ENCODE measurements at regions not wholly inside any gene's neighbourhood (a gene's known extent, or its start where the extent isn't known, plus 50 kb on each side); places are given as distances from the start of the nearest gene placed in this dataset.
"Not testable (repeated sequence)": the region's sequence is repeated elsewhere in the genome, so short reads cannot be mapped to it uniquely, and the experiment has no call there.

DNA sequence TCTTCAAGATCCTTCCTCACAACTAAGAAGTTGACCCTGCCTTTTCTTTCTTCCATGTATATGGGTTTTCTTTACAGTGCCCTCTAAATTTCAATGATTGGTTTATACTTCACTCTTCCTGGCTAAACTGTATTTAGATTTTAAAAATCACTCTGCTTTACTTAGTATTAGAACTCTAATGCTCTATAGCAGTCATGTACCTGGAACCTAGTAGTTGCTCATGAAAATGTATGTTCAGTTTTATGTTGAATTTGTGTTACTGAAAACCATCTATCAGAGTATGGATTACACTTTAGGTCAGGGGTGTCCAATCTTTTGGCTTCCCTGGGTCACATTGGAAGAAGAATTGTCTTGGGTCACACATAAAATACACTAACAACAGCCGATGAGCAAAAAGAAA lies 1024.3 kb downstream of the NR2F1-AS1 start:
- H3K4me1 Mint-ChIP-seq = no peaks in the 10 kb centered on the region
- H3K36me3 Mint-ChIP-seq (ENCODE audit: low read depth) = no peaks in the 10 kb centered on the region
- H3K4me3 Mint-ChIP-seq = no peak overlapping the region
- CTCF ChIA-PET = no interaction called here
- H3K27me3 Mint-ChIP-seq = no peaks in the 10 kb centered on the region
- H3K27ac Mint-ChIP-seq = no peak overlapping the region
- H3K9me3 Mint-ChIP-seq = peaks cover 3% of the 10 kb centered on the region
- no peak for DNase-seq
- POLR2A ChIA-PET = no interaction called here

DNA sequence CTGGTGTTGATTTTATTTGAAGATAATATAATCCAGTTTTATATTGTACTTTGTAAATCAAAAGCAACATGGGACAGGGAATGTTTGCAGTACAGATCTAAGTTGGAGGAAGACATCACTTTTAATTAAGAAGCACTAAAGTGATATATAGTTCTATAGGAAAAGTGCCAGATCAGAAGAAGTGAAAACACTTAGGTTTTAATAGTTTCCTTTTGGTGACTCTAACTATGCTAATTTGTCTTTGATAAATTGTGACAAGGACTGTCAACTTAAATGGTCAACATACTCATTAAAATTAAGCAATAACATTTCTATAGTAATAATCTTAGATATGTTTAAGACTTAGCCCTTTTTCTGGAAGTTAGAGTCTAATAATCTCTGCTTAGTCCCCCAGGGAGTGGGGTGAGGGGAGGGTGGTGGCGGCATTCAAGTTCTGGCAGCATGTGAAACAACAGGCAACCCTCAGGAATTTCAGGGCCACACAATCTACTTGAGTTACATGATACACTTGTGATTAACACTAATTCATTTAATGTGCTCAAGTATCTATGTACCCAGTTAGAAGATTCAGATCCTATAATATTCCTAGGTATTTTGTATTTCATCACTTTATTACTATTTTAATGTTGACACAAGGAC lies 1026.5 kb downstream of the NR2F1-AS1 start:
- Mint-ChIP-seq H3K4me3 (no peak overlapping the region), H3K9me3 (peaks cover 3% of the 10 kb centered on the region), H3K27ac (no peak overlapping the region), H3K36me3 (ENCODE audit: low read depth) (no peaks in the 10 kb centered on the region), H3K4me1 (no peaks in the 10 kb centered on the region), H3K27me3 (no peaks in the 10 kb centered on the region)
- ChIA-PET CTCF (no interaction called here), POLR2A (no interaction called here)
- no peak for DNase-seq

DNA sequence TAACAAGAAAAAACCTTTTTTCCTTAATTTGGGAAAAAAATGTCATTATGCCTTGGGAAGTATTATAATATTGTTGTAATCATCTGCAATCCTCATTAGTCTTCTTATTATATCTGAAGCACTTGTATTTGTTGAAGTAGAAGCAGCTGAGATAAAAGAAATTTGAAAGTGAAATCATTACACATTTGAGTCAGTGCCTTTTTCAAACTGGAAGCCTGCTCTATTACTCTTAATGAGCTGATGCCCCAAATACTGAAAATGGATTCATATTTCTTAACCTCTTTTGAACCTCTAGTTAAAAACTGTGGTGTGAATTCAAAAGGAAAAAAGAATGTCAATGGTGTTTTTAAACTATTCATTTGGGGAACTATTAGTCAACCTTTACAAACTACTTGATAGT lies 1027.7 kb downstream of the NR2F1-AS1 start:
- no peak for DNase-seq
- Mint-ChIP-seq H3K9me3 (peaks cover 3% of the 10 kb centered on the region), H3K27me3 (no peaks in the 10 kb centered on the region), H3K36me3 (ENCODE audit: low read depth) (no peaks in the 10 kb centered on the region), H3K27ac (no peak overlapping the region), H3K4me1 (no peaks in the 10 kb centered on the region), H3K4me3 (no peak overlapping the region)
- POLR2A ChIA-PET = no interaction called here
- CTCF ChIA-PET = no interaction called here

DNA sequence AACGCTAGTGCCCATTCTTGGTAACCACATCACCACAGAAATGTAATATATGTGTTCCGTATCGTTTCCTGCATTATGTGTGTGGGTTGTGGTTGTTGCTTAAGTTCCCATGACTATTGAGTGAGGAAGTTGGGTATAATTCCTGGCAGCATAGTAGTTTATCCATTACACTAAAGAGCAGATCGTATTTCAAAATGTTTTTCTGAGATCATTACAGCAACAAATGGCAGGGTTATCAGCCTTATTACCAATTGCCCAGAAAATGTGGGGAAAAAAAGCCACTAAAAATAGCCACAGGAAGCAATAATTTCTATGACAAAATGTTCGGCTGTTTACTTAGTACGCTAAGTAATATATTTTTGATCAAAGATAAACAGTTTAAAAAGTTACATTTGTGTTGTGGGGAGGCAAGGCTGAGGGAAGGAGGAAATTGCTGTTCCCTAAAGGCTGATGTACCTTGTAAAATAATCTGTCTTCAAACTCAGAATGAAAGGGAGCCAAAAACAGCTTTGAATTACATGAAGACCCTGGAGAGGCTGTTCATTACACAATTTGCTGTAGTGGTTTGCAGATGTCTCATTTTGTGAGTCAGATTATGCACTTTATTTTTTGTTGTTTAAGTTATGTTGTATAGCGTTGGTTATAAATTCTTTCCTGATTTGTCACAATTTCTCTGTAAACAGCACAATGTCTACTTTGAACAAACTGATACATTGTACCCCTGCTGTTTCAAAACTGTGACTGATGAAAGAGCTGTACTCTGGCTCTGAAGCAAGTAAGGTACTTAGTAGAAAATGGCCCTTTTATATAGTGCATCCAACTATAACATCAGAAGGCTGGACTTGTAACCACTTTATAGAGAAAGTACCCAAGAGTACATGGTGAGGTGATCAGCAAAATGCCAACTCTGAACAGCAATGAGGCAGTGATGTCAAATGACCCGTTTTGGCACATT lies 1028.5 kb downstream of the NR2F1-AS1 start:
- ChIA-PET POLR2A (no interaction called here), CTCF (no interaction called here)
- no peak for DNase-seq
- no peak overlapping the region for H3K27ac Mint-ChIP-seq
- peaks cover 3% of the 10 kb centered on the region for H3K9me3 Mint-ChIP-seq
- no peaks in the 10 kb centered on the region for H3K4me1 Mint-ChIP-seq
- no peaks in the 10 kb centered on the region for H3K36me3 Mint-ChIP-seq (ENCODE audit: low read depth)
- H3K27me3 Mint-ChIP-seq = no peaks in the 10 kb centered on the region
- H3K4me3 Mint-ChIP-seq = no peak overlapping the region

DNA sequence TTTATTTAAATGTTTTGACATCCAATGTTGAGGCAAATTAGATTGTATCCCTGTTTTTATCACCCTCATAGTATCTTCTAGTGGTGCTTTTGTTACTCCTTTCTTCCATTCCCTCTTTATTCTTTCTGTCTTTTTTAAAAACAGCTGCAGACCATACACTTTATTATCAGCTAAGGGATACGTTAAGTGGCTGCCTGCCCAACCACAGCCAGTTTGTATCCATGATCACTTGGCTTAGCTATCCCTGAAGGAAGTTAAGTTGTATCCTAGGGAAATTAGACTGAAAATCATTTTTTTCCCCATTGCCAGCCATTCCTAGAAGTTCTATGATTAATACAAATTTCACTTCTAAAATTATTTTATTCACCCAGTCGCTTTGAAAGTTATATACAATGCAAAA lies 1032.7 kb downstream of the NR2F1-AS1 start:
- Mint-ChIP-seq H3K27me3 (no peaks in the 10 kb centered on the region), H3K9me3 (peaks cover 3% of the 10 kb centered on the region), H3K4me1 (no peaks in the 10 kb centered on the region), H3K27ac (no peak overlapping the region), H3K36me3 (ENCODE audit: low read depth) (no peaks in the 10 kb centered on the region), H3K4me3 (no peak overlapping the region)
- no peak for DNase-seq
- POLR2A ChIA-PET = no interaction called here
- CTCF ChIA-PET = no interaction called here

DNA sequence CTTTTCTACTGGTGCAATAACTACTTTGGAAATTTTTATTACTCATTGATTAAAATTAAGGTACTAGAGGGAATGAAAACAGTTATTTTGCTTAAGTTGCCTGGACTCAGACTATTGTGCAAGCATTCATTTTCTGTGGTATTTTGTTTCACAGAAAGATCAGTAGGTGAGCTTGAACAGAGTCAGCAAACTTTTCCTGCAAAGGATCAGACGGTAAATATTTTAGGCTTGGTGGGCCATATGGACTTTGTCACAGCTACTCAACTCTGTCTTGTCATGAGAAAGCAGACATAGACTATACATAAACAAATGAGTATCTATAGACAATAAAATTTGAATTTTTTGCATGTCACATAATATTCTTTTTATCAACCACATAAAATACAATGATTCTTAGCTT lies 1036.4 kb downstream of the NR2F1-AS1 start:
- ChIA-PET POLR2A (no interaction called here), CTCF (no interaction called here)
- H3K27me3 Mint-ChIP-seq = no peaks in the 10 kb centered on the region
- H3K36me3 Mint-ChIP-seq (ENCODE audit: low read depth) = no peaks in the 10 kb centered on the region
- H3K9me3 Mint-ChIP-seq = no peaks in the 10 kb centered on the region
- H3K27ac Mint-ChIP-seq = no peak overlapping the region
- no peak for DNase-seq
- no peak overlapping the region for H3K4me3 Mint-ChIP-seq
- H3K4me1 Mint-ChIP-seq = no peaks in the 10 kb centered on the region

DNA sequence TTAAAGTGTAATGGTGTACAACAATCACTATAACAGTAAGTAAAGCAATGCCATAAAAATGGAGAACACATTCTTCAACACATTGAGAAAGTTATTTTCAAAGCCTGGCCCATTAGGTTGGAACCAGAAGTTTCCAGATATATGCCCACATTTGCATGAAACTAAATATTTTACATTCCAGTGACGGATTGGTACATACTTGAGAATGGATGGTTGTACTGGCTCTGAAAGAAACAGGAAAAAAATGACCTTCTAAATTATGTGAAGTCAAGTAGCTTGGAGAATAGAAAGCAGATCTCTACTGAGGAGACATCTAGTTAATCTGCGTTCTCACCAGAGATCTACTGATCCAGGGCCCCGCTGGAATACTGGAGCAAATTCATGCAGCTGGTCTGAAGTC lies 1037.0 kb downstream of the NR2F1-AS1 start:
- no peaks in the 10 kb centered on the region for H3K27me3 Mint-ChIP-seq
- H3K4me1 Mint-ChIP-seq = no peaks in the 10 kb centered on the region
- H3K36me3 Mint-ChIP-seq (ENCODE audit: low read depth) = no peaks in the 10 kb centered on the region
- H3K27ac Mint-ChIP-seq = no peak overlapping the region
- no peak for DNase-seq
- POLR2A ChIA-PET = no interaction called here
- no peak overlapping the region for H3K4me3 Mint-ChIP-seq
- CTCF ChIA-PET = no interaction called here
- no peaks in the 10 kb centered on the region for H3K9me3 Mint-ChIP-seq

DNA sequence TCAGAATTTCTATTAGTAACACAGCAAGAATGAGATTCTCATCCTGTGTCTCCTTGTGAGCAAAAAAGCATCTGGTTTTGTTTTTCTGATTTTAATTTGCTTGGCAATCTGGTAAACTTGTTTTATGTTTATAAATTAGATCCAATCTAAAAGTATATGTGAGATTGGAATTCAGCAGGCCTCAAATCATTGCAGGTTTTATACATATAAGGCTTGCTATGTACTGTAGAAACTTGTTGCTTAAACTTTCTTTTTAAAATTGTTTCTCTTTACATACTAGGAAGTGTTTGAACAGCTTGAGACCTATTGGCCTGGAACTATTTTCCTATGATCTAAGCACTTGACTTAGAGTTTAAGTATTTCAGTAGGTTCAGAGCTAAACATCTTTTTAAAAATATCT lies 1037.8 kb downstream of the NR2F1-AS1 start:
- no peaks in the 10 kb centered on the region for H3K27me3 Mint-ChIP-seq
- no peak for DNase-seq
- ChIA-PET POLR2A (no interaction called here), CTCF (no interaction called here)
- no peak overlapping the region for H3K27ac Mint-ChIP-seq
- no peaks in the 10 kb centered on the region for H3K9me3 Mint-ChIP-seq
- no peak overlapping the region for H3K4me3 Mint-ChIP-seq
- H3K4me1 Mint-ChIP-seq = no peaks in the 10 kb centered on the region
- no peaks in the 10 kb centered on the region for H3K36me3 Mint-ChIP-seq (ENCODE audit: low read depth)

DNA sequence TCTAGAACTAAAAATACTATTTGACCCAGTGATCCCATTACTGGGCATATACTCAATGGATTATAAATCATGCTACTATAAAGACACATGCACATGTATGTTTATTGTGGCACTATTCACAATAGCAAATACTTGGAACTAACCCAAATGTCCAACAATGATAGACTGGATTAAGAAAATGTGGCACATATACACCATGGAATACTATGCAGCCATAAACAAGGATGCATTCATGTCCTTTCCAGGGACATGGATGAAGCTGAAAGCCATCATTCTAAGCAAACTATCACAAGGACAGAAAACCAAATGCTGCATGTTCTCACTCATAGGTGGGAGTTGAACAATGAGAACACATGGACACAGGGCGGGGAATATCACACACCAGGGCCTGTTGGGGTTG lies 1039.0 kb downstream of the NR2F1-AS1 start:
- H3K9me3 Mint-ChIP-seq; POLR2A ChIA-PET; H3K27ac Mint-ChIP-seq; H3K27me3 Mint-ChIP-seq; H3K36me3 Mint-ChIP-seq (ENCODE audit: low read depth); H3K4me1 Mint-ChIP-seq; DNase-seq; CTCF ChIA-PET; H3K4me3 Mint-ChIP-seq: not testable (repeated sequence)

DNA sequence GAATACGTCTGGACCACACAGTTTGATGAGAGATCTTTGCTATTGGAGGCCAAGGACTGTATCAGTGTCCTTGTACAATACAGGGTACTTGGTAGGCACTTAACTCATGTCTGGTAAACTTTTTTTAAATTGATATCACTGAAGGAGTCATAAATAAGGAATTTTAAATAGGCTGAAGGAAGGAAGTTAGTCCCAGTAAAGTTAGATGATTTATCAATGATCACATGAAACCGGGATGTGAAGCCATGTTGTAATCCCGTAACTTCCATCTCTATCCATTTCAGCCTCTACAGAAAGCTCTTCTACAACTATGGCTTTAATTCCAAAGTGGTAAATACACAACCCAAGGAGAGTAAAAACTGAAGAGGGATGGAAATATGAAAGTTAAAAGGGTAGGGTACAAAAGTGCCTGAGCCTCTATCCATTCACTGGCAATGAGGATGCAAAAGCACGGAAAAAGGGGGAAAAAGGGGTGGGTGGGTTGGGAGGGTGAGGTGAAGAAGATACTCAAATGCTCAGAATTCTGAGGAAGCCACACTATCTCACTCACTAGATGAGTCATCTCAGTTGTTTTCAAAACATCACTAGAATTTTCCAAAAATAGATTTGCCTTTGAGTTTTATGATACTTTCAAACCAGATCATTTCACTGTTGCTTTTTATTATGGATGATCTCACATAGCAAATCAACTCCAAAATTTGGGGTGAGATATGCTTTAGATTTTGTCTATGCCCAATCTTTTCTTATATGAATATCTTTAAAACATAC lies 1053.5 kb downstream of the NR2F1-AS1 start:
- ChIA-PET CTCF (no interaction called here), POLR2A (no interaction called here)
- Mint-ChIP-seq H3K27ac (no peak overlapping the region), H3K36me3 (ENCODE audit: low read depth) (no peaks in the 10 kb centered on the region), H3K27me3 (no peaks in the 10 kb centered on the region), H3K9me3 (peaks cover 4% of the 10 kb centered on the region), H3K4me1 (no peaks in the 10 kb centered on the region), H3K4me3 (no peak overlapping the region)
- no peak for DNase-seq

DNA sequence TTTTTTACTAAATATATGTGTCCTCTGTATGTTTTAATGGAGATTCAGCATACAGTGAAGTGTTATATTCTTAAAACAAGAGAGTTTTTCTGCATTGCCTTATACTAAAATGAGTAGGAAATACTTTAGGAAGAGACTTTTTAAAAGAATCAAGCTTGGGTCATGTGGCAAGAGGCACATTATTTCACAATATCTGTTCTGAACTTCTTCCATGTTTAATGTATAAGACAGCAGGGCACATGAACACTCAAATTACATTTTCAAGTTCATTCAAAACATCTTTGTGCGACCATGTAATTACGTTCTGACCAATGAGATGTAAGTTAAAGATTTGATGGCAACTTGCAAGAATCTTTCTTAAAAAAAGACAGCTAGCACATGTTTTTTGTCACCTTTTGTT lies 1055.9 kb downstream of the NR2F1-AS1 start:
- Mint-ChIP-seq H3K4me1 (no peaks in the 10 kb centered on the region), H3K27ac (no peak overlapping the region), H3K9me3 (peaks cover 6% of the 10 kb centered on the region), H3K36me3 (ENCODE audit: low read depth) (no peaks in the 10 kb centered on the region), H3K4me3 (no peak overlapping the region), H3K27me3 (no peaks in the 10 kb centered on the region)
- DNase-seq = no peak
- POLR2A ChIA-PET = no interaction called here
- CTCF ChIA-PET = no interaction called here

DNA sequence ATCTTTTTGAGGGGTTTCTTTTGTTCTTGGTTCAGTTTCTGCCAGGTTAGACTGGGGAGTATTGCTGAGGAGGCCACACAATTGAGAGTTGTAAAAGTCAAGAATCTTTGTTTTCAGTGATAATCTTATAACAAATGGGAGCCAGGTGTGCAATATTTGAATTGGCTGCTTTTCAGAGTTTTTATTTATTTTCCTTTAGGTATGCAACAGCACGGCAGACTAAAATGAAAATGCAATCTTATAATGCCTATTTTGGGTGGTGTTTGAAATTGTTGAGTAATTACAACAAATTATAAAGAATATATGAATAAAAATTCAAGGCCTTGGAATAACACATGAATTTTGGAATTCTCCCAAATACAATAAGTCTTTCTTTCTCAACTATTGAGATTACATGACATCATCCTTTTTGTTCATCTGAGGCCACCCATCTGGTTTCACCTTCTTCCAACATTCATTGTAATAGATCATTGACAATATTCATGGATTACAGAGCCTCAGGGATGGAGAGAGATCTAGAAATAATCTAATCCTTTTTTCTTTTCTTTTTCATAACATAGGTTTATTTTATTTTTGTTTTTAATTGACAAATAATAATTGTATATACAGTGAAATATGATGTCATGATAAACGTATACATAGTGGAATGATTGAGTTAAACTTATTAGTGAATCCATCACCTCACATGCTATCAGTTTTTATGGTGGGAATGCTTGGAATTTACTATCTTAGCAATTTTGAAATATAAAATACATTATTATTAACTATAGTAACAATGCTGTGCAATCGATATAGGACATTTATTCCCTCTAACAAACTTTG lies 1061.0 kb downstream of the NR2F1-AS1 start:
- ChIA-PET POLR2A (no interaction called here), CTCF (no interaction called here)
- Mint-ChIP-seq H3K36me3 (ENCODE audit: low read depth) (no peaks in the 10 kb centered on the region), H3K27me3 (no peaks in the 10 kb centered on the region), H3K4me3 (no peak overlapping the region), H3K4me1 (no peaks in the 10 kb centered on the region), H3K9me3 (peaks cover 2% of the 10 kb centered on the region), H3K27ac (no peak overlapping the region)
- no peak for DNase-seq

DNA sequence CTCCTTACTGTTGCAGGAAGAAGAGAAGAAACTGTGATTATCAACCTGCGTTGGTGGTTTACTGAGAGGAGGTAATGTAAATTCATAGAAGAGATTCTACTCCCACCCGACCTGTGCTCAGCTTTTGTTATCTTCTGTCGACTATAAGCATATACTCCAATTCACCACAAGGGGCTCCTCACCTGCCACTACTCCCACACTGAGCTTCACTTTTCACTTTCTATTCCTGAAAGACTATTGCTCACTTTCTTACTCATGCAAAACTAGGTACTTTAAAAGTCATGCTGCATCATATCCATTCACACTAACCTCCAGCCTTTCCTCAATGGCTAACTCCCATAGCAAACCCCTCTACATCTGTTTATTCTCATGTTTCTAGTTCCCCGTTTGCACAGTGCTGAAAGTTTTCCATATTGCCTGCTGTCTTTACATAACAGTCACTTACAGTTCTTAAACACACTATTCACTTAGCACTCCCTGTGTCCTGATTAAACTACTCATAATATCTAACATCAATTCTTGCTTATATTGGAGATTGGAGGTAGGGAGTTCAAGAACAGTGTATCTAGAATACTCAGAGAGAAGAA lies 1062.6 kb downstream of the NR2F1-AS1 start:
- no peaks in the 10 kb centered on the region for H3K27me3 Mint-ChIP-seq
- ChIA-PET POLR2A (no interaction called here), CTCF (interaction anchor here (1.3 kb wide), 1 partner anchor 10 kb away, joined by 3 read pairs; no protein-coding TSS in a partner anchor)
- DNase-seq = no peak
- no peaks in the 10 kb centered on the region for H3K36me3 Mint-ChIP-seq (ENCODE audit: low read depth)
- H3K27ac Mint-ChIP-seq = no peak overlapping the region
- no peaks in the 10 kb centered on the region for H3K4me1 Mint-ChIP-seq
- H3K9me3 Mint-ChIP-seq = peaks cover 2% of the 10 kb centered on the region
- no peak overlapping the region for H3K4me3 Mint-ChIP-seq
